ES-I3 (cell line): ENCODE measurements at regions not wholly inside any gene's neighbourhood (a gene's known extent, or its start where the extent isn't known, plus 50 kb on each side); places are given as distances from the start of the nearest gene placed in this dataset.

ENCODE experiments used
- H3K36me3 ChIP-seq: 2 replicates; pipeline ENCODE4 v1.6.1; 2013; ENCODE audit warnings: mild to moderate bottlenecking, low read length, control low read depth, moderate library complexity; ENCODE audit not compliant: insufficient read depth
- H3K4me1 ChIP-seq: 2 replicates; pipeline ENCODE4 v1.6.1; 2013; ENCODE audit warnings: mild to moderate bottlenecking, control low read depth, low read length; ENCODE audit not compliant: insufficient read depth
- H3K9ac ChIP-seq: 2 replicates; pipeline ENCODE4 v1.6.1; 2013; ENCODE audit warnings: low read depth, mild to moderate bottlenecking, low read length, moderate library complexity
- H3K9me3 ChIP-seq: 2 replicates; pipeline ENCODE4 v1.6.1; 2013; ENCODE audit warnings: mild to moderate bottlenecking, low read length, moderate library complexity; ENCODE audit not compliant: control insufficient read depth, insufficient read depth

DNA sequence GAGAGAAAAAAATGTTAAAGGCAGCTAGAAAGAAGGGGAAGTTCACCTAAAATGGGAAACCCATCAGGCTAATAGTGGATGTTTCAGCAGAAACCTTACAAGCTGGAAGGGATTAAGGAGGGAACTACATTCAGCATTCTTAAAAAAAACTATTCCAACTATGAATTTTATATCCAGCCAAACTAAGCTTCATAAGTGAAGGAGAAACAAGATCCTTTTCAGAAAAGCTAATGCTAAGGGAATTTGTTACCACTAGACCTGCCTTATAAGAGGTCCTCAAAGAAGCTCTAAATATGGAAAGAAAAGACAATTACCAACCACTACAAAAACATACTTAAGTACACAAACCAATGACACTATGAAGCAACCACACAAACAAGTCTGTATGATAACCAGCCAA is 59.2 kb upstream of the SLC35F1 start:
- Histone ChIP-seq H3K9me3 (peaks cover 10% of the 10 kb centered on the region), H3K9ac (no peak overlapping the region), H3K36me3 (no peaks in the 10 kb centered on the region), H3K4me1 (no peaks in the 10 kb centered on the region)

DNA sequence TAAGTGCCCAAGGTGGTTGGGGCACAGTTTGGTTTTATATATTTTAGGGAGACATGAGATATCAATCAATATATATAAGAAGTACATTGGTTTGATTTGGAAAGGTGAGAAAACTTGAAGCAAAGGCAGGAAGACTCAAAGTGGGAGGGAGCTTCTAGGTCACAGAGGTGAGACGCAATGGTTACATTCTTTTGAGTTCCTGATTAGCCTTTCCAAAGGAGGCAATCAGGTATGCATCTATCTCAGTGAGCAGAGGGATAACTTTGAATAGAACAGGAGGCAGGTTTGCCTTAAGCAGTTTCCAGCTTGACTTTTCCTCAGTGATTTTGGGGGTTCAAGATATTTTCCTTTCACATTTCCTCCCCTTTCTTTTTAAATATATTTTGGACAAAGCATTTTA is 58.0 kb upstream of the SLC35F1 start:
- H3K9me3 ChIP-seq, result peaks cover 10% of the 10 kb centered on the region

More for the DNA sequence above, 58.0 kb upstream of the SLC35F1 start:
- no peak overlapping the region for H3K9ac ChIP-seq
- no peaks in the 10 kb centered on the region for H3K36me3 ChIP-seq
- no peaks in the 10 kb centered on the region for H3K4me1 ChIP-seq
